NCI-H1092 treated with DMSO at 0.1 percent for 48 hours (cell line): ENCODE measurements at regions not wholly inside any gene's neighbourhood (a gene's known extent, or its start where the extent isn't known, plus 50 kb on each side); places are given as distances from the start of the nearest gene placed in this dataset.
A peak's percentile ranks its signal among the peaks of the same experiment; 100 is the strongest.
"Not testable (repeated sequence)": the region's sequence is repeated elsewhere in the genome, so short reads cannot be mapped to it uniquely, and the experiment has no call there.

Source experiments
- DNase-seq: peaks from one replicate; lab custom pipeline; 2025; lab: John Stamatoyannopoulos, UW

GRCh38 chr19:13712767-13713201 is 51.5 kb upstream of the MRI1 start:
- peak; percentile 37 for DNase-seq

GRCh38 chr19:13707915-13708314 is 56.4 kb upstream of the MRI1 start:
- no peak for DNase-seq

- no peak for DNase-seq
Measured at GRCh38 chr19:13705928-13706447, 58.3 kb upstream of the MRI1 start.

GRCh38 chr19:13705201-13705600 is 59.1 kb upstream of the MRI1 start:
- no peak for DNase-seq

- no peak for DNase-seq
Measured at GRCh38 chr19:13701624-13702023, 62.7 kb upstream of the MRI1 start.

- DNase-seq: no peak
Measured at GRCh38 chr19:13700621-13701020, 63.7 kb upstream of the MRI1 start.

GRCh38 chr19:13699786-13700185 is 64.5 kb upstream of the MRI1 start:
- DNase-seq: no peak

GRCh38 chr19:13696839-13697238 is 67.5 kb upstream of the MRI1 start:
- DNase-seq: no peak

- peak; percentile 60 for DNase-seq
Measured at GRCh38 chr19:13693889-13694288, 70.4 kb upstream of the MRI1 start.

- DNase-seq: no peak
Measured at GRCh38 chr19:13691569-13692435, 72.5 kb upstream of the MRI1 start.

GRCh38 chr19:13689085-13689484 is 75.2 kb upstream of the MRI1 start:
- DNase-seq: peak; percentile 12

GRCh38 chr19:13684021-13684420 is 80.3 kb upstream of the MRI1 start:
- no peak for DNase-seq

GRCh38 chr19:13681509-13681908 is 82.8 kb upstream of the MRI1 start:
- DNase-seq: no peak

- DNase-seq: not testable (repeated sequence)
Measured at GRCh38 chr19:13680708-13681360, 83.5 kb upstream of the MRI1 start.

- DNase-seq: not testable (repeated sequence)
Measured at GRCh38 chr19:13676967-13677366, 87.4 kb upstream of the MRI1 start.

GRCh38 chr19:13672480-13673175 is 91.7 kb upstream of the MRI1 start:
- not testable (repeated sequence) for DNase-seq

- peak; percentile 21 for DNase-seq
Measured at GRCh38 chr19:13670846-13671245, 93.5 kb upstream of the MRI1 start.

- no peak for DNase-seq
Measured at GRCh38 chr19:13669780-13670355, 94.5 kb upstream of the MRI1 start.

- DNase-seq: no peak
Measured at GRCh38 chr19:13668964-13669363, 95.4 kb upstream of the MRI1 start.

GRCh38 chr19:13666165-13666564 is 98.2 kb upstream of the MRI1 start:
- DNase-seq: no peak

- no peak for DNase-seq
Measured at GRCh38 chr19:13665125-13665905, 99.0 kb upstream of the MRI1 start.
